ENCODE measurements at regions not wholly inside any gene's neighbourhood (a gene's known extent, or its start where the extent isn't known, plus 50 kb on each side); places are given as distances from the start of the nearest gene placed in this dataset.

GRCh38 chr13:97630725-97631124 lies 196.8 kb downstream of the RAP2A start:
- no peak for TF ChIP-seq EZH2 (IDR thresholded peaks at IDR 0.05; ENCODE audit: insufficient read depth, poor library complexity, severe bottlenecking)
- TF ChIP-seq EZH2phosphoT487 (IDR thresholded peaks at IDR 0.05; ENCODE audit: insufficient read depth, low read depth), result no peak
